NCI-H1092 (cell line): ENCODE measurements at regions not wholly inside any gene's neighbourhood (a gene's known extent, or its start where the extent isn't known, plus 50 kb on each side); places are given as distances from the start of the nearest gene placed in this dataset.

Source experiments
- DNase-seq: peaks from one replicate; lab custom pipeline; 2025; lab: John Stamatoyannopoulos, UW

DNA sequence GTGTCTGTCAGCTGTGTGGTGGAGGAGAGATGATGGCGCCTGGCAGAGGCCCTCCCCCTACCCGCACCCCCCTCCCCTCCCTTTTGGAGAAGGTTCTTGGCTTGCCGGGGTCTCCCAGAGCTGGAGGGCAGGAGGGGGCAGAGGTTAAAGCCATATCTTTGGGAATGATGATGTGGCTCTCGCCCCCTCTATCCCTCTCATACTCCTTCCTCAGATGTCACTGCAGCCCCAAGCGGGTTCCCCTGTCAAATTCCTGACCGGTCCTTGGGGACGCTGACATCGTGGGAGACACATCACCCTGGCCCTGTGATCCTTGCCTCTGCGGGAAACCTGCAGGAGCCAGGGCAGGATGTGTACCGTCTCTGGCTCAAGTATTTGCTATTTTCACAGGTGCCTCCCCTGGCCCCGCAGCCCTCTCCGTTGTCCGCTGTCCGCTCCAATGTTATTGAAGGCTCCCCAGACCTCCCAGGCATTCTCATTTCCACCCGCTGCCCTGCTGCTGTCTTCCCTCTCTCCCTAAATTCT is 109.5 kb downstream of the FOXD1 start:
- DNase-seq: no peak

DNA sequence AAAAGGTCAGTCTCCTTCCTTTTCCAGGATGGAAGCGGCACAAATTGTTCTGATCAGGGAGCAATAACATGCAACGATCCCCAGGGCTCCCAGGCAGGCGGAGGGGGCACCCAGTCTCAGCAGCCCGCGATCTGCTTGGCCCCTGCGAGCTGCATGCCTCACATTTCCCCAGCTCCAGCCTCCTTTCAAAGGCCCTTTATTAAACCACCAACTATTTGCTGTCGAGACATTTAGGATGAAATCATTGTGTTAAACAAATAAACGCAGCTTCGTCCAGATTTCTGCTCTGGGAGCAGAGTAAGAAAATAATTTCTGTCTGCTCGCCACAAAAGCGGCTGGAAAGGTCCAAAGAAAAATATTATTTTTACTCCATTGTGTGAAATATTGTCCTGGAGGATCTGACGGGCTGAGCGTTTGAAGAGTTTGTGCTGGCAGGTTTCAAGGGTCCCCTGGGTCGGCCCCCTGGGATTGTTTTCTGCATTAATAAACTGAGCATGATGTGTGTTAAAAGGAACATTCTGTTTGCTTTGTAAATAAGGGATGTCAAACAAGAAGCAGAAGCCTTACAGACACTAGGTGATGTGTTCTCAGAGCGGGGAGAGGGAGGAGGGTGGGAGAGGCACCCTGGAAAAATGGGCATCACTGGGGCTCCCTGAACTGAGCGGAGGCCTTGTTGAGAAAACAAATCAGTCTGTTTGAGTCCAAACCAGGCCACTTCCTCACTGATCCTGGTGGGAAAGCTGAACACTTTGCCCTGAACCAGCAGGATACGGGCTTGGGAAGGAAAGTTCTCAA is 110.1 kb downstream of the FOXD1 start:
- DNase-seq: peak; percentile 39

DNA sequence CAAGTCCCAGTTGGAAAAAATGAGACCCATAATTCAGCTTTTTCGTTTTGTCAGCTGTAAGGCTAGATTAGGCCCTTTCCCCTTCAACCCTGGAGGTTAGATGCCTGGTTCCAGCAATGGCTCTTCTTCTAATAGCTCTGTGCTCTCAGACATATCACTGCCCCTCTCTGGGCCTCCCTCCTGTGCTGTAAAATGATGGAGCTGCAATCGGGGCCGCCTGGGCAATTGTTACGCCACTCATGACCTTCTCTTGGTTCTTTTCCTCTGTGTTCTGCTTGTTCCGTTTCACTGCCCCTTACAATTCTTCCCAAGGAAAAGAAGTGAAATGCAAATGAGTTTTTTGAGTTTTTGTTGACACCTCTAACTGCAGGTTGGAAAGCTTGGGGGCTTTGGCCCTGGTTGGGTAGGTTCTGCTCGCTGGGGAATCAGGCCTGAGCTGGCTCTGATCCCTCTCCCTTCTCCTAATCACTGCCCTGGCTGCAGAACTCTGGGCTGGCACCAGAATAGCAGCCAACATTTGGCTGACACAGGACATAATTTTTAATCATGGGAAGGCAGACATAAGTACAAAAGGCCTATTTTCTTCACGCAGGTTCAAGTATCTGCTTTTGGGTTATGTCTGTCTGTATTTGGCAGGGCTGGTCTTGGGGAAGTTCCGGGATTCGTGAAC is 110.9 kb downstream of the FOXD1 start:
- no peak for DNase-seq

DNA sequence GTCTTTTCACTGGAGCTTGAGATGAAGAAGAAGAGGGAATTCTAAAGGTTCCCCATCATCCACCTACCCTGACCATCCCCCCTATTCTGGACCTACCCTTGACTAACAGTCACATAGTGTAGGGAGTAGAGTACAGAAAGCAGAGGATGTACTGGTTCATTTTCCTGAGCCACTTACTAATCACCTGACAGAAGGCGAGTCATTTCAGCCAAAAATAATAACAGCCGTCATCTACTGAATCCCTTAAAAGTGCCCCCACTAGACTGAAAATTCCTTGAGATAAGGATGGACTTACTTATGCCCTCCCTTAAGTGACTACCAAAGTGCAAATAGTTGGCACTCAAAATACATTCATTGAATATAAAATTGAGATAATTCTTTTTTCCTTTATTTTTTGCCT is 112.2 kb downstream of the FOXD1 start:
- no peak for DNase-seq

DNA sequence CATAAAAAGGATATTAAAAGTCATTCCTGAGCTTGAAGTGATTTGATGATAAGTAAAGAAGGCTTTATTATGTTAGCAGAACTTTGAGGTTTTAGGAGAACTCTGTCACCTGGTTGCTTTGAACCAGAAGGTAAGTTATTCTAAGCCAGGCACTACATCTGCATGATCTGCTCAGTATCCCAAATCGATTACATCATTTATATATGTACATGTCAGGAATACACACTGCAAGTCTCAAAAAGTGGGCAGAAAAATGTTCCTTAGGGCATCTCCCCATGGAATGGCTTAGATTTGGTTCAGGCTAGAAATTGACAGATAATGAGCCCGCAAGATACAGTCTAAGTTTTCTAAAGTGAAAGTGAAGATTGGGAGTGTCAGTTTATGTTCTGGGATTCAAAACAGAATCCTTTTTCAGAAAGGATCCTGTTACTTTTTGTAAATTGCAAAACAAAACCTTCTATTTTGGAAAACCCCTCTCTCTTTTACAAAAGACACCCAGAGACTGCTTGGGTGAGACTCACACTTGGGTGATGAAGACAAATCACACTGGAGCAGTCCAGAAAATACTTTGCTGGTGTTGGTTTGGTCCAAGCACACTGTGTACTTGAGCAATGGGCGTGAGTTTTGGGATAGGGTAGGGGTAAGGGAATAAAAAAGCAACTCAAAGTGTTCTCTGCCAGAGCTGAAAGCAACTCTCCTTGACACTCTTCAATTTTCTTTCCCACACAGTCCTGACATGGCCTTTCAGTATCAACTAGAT is 114.5 kb downstream of the FOXD1 start:
- DNase-seq: no peak

DNA sequence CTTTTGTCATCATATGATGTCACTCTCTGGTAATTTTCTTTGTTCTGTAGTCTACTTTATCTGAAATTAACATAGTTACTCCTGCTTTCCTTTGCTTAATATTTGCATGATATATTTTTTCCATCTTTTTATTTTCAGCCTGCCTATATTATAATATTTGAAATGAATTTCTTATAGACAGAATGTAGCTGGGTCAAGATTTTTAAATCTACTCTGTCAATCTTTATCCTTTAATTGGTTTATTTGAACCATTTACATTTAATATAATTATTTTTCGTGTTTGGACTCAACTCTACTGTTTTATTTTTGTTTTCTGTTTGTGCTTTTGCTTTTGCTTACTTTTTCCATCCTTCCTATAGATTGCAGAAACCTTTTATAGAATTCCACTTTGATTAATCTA is 118.0 kb downstream of the FOXD1 start:
- DNase-seq: no peak

DNA sequence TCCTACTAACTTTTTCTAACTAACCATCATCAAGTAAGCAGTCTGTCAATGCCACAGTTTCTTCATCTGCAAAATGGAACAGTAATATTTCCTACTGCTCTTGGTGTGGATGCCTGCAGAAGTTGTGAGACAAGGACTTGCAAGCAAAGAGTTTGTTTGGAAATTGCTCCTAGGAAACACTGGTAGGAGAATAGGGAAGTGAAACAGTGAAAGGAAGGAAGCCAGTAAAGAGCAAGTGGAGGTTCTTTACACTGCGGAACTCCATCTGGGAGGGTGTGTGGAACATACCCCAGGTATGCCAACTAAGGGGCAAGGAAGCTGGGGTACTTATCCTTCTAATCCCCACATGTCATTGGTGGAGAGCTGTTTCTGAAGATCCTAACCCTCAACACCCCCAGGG is 119.9 kb downstream of the FOXD1 start:
- no peak for DNase-seq

DNA sequence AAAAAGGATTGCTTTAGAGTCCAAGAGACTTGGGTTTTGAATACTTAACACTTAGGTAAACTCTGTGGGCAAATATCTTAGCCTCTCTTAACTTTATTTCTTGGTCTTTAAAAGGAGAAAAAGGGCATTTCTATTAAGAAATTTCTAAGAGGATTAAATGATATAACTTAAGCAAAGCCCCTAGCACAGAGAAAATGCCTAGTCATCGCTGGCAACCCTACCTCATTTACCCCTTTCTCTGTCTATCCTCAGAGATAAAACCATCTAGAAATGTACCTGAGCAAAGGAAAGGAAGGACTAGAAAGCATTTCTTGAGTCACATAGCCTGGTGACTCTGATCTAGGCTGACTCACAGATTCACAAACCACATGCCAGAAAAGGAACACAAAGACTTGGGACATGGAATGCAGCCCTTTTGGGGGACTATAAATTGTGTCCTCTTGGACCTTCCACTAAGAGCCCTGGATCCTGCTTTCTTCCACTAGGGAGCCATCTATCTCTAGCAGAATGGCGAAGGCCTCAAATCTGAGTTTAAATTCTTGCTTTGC is 120.6 kb downstream of the FOXD1 start:
- no peak for DNase-seq

DNA sequence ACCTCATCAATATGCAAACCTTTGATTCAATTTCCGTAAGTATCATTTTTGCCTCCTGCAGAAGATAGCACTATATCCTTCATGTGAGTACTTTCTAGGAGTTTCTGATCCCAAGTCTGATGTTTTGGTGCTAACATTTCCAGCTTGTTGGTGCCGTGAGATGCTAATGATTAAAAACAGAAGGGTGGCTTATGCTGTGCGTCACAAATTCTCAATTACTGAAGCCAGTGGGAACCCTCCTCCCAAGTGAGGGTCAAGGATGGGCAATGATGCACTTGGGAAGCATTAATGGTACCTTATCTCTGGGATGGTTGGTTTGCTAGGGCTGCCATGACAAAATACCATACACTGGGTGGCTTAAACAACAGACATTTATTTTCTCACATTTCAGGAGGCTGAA is 123.0 kb downstream of the FOXD1 start:
- DNase-seq: no peak

DNA sequence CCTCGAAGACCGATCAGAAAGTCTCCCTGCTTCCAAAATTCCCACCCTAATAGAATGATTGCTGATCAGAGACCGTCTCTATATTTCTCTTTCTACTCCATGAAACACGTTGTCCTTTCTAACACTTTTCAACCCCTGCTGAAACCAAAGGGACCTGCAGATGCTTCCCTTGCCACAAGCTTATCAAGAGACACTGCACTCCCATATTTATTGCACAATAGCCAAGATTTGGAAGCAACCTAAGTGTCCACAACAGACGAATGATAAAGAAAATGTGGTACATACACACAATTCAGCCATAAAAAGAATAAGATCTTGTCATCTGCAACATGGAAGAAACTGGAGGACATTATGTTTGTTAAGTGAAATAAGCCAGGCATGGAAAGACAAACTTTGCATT is 125.1 kb downstream of the FOXD1 start:
- no peak for DNase-seq

DNA sequence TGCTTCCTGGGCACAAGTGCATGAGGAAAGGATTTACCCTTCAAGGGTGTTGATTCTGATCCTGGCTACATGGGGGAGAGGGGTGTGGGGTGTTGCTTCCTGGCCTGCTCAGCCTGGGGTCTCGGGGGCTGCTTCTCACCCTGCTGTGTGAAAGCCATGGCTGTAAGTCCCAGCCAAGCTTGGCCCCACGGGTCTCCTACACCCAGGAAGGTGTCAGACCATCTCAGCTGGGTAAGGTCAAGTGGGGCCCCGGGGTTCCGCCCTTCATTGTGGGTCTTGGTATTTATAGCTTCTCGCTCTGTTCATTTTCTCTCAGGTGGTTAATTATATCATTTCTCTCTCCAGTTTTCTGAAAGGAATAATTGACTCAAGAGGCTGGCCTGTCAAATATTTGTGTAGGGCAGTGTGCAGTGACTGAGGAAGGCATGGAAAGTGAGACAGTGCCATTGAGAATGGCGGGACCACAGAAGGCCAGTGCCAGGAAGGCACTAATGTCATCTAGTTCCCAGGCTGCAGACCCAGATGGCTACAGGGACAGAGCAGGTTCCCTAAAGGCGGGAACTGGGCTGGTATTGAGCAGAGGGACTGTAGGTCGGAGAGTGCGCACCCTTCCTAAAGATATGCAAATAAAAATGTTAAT is 126.0 kb downstream of the FOXD1 start:
- peak; percentile 12 for DNase-seq

DNA sequence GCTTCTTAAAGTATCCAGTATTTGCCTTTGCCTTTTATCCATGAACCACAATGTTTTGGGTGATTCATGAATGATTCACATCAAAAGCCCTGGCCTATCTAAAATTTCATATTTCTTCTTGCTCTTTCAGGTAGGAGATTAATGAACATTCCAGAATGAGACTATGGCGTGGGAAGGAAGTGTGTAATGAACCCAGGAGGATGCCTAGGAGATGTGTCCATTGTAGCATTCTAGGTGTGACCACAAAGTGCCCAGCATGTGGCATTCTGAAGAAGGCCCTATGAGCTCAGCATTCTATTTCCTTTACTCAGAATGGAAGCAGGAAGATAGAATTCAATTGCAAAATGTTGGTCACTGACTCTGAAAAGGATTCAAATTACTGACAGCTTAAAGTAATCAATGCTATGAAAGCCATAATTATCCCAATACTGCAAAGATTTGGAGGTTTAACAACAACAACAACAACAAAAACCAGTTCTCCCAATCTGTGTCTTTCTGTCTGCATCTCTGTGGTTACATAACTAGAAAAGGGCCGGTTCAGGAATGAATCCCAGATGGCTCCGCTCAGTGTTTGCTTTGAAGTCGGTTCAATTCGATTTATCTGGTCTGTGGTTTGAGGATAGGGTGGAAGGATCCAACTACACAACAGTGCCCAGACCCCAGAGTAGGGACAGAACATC is 126.7 kb downstream of the FOXD1 start:
- DNase-seq: no peak

DNA sequence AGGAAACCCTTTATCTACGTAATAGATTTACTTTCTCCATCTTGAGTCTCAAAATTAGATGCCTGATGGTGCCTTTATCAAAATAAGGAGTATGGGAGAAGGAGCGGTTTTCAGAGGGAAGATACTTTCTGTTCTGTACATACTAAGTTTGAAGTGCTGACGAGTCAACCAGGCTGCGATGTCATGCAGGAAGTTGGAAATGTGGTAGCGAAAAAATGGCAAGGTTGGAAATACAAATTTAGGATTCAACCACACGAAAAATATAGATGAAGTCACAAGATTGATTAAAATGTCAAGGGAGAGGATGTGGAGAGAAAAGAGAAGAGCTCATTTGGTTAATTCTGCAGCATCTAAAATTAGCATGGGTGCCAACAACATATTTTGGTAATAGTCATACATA is 129.5 kb downstream of the FOXD1 start:
- no peak for DNase-seq

DNA sequence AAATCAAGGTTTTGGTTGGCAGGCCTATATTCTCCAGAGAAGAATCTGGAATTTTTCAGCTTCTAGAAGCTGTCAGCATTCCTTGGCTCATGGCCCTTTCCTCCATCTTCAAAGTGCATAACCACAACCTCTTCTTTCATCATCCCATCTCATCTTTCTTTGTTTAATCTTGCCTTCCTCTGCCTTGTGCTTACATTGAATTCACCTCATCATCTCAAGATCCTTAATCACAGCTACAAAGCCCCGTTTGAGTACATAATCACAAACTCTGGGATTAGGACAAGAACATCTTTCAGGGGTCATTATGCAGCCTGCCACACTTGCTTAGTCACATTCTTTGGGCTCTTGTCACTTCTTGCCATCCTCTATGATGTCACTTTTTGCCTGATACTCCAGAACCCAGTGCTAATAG is 130.3 kb downstream of the FOXD1 start:
- no peak for DNase-seq

DNA sequence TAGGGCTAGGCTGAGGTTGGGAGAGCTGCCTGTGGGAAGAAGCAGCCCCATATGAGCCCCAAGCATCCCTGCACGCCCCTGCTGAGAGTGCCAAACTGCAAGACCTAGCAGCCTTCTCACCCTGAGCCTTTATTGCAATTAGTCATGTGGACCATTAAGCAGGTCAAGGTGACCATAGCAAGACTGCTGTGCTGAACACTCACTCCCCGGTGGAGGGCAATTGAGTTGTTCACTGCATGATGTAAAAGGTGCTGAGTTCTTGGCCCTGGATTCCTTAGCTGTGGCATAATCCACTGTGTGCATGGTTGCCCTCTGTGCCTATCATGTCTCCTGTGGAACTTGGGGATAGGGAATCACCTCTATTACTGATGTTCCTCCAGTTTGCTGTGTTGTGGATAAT is 131.1 kb downstream of the FOXD1 start:
- DNase-seq: no peak

DNA sequence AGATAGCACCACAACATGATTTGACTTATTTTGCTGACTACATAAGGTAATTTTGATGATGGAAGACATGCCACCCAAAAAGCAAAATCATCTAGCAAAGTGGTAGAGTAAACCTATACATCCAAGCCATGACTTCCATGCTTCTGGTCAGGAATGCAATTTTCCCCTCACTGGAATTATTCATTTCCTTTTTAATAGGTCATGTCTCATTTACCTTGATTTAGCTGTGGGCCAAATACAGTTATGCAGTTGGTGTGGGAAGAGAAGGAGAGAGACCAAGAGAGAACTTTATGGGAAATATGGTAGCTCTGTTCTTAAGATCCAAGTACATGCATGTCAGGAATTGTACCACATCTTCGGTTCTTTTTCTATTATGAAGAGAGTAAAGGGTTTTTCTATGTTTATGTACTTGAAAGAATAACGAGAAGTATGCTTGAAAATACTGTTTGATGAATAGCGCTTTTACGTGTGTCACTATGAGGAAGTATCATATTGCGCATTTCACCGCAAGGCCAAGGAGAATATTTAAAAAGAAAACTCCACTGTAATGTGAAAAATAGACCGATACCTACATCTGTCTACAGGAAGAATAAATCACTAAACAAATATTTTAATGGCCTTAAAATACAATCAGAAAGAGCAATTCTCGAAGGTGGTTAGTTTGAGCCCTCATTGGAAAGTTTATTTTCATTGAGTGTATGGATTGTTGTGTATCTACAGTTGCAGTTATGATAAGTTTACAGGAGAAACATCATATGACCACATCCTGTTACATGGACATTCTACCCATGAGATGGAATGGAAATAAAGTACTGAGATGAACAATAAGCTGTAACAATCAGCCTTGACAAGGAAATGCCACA is 134.0 kb downstream of the FOXD1 start:
- DNase-seq: no peak

DNA sequence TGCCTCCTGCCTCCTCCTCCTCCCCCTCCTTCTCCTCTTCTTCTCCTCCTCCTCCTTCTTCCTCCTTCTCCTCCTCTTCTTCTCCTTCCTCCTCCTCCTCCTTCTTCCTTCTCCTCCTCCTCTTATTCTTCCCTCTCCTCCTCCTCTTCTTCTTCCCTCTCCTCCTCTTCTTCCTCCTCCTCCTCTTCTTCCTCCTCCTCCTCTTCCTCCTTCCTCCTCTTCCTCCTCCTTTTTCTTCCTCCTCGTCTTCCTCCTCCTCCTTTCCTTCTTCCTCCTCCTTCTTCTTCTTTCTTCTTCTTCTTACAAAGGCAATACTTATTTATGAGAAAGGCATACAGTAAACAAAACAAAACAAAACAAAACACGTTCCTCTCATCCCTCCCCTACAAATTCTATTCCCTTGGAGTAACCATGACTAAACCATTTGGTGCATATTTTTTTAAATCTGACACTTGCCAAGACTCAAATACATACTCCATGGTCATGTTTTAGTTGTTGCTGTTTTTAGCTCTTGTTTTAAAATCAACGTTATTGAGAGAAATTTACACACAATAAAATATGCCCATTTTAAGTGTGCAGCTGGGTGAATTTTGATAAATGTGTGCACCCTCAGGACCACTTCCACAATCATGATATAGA is 135.6 kb downstream of the FOXD1 start:
- no peak for DNase-seq

DNA sequence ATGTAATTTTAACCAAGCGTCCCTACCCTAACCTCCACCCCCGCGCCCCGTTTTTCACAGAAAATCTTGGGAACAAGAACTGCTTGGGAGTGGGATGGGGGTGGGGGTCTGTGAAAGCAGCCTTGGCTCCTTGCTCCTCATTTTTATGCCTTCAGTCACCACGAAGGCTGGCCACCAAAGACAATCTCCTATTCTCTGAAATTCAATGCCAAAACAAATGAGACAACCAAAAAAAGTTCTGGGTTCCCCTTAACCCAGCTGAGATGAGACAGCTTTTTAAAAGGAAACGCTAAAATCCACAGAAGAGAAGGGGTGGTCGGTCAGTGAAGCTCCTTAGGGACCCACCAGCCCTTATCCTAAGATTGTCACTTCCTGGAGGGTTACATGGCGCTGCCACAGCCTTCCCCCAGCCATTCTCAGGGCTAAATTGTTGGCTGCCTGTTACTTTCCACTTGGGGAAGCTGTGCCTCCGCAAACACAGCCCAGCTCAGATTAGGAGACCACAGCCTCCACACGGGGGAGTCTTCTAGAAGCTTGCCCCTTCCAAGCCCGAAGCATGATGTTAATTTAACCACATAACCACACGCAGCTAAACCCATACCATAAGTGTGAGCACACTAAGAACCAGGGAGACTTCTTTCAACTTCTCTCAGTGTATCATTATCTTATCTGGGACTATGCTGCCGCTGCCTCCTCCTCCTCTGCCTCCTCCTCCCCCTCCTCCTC is 136.3 kb downstream of the FOXD1 start:
- DNase-seq: no peak
